WI38 (cell line): ENCODE measurements at regions not wholly inside any gene's neighbourhood (a gene's known extent, or its start where the extent isn't known, plus 50 kb on each side); places are given as distances from the start of the nearest gene placed in this dataset.

Source experiments
- H3K4me3 ChIP-seq: 2 replicates; pipeline ENCODE4 v1.5.1; 2011; ENCODE audit warnings: low read depth, mild to moderate bottlenecking, control low read depth, low read length
- TF ChIP-seq, protein P1 (sequence below): IDR thresholded peaks from 2 replicates; pipeline ENCODE4 v1.5.1; 2012; ENCODE audit warnings: low read depth, mild to moderate bottlenecking, control low read depth, low read length

- TF ChIP-seq, protein P1, sequence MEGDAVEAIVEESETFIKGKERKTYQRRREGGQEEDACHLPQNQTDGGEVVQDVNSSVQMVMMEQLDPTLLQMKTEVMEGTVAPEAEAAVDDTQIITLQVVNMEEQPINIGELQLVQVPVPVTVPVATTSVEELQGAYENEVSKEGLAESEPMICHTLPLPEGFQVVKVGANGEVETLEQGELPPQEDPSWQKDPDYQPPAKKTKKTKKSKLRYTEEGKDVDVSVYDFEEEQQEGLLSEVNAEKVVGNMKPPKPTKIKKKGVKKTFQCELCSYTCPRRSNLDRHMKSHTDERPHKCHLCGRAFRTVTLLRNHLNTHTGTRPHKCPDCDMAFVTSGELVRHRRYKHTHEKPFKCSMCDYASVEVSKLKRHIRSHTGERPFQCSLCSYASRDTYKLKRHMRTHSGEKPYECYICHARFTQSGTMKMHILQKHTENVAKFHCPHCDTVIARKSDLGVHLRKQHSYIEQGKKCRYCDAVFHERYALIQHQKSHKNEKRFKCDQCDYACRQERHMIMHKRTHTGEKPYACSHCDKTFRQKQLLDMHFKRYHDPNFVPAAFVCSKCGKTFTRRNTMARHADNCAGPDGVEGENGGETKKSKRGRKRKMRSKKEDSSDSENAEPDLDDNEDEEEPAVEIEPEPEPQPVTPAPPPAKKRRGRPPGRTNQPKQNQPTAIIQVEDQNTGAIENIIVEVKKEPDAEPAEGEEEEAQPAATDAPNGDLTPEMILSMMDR = no peak
Observed at GRCh38 chr14:96931751-96932150, 134.6 kb downstream of the VRK1 start.

GRCh38 chr14:96934638-96935330, 137.6 kb downstream of the VRK1 start:
- H3K4me3 ChIP-seq = no peak overlapping the region
- TF ChIP-seq, protein P1 = no peak

More at GRCh38 chr14:96931751-96932150, 134.6 kb downstream of the VRK1 start:
- no peak overlapping the region for H3K4me3 ChIP-seq

- H3K4me3 ChIP-seq = no peak overlapping the region
- TF ChIP-seq, protein P1 = 0 out of 2 replicates have a peak, but pooled peaks have one; percentile 8
Observed at GRCh38 chr14:96938946-96939345, 141.8 kb downstream of the VRK1 start.

DNA sequence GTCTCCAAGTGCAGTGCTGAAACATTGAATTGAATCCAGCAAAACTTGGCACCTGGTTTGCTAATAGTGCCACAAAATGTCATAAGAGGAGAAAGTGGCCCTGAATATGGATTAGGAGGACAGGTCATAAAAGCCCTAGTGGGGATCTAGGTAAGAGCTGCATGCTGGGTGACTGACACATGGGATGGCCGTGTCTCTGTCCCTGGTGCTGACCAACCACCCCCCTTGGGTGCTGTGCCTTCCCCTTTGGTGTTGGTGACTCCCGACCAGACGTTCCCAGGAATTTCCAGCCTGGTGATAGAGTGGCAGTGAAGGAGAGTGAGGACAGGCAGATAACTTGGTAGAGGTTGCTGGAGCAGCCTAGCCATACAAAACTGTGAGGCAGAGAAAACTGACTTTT, 142.8 kb downstream of the VRK1 start:
- no peak overlapping the region for H3K4me3 ChIP-seq
- TF ChIP-seq, protein P1 = no peak

DNA sequence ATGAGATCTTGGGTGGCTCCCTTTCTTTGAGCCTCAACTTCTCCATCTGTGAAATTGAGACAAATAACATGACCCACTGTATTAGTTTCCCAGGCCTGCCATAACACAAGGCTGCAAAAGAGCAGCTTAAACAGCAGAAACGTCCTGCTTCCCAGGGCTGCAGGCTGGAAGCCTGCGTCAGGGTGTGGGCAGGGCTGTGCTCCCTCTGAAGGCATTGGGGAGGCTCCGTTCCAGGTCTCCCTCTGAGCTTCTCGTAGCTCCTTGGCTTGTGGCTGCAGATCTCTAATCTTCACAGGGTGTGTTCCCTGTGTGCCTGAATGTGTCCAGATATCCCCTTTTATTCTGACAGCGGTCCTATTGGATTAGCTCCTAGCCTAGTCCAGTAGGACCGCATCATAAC, 147.1 kb downstream of the VRK1 start:
- H3K4me3 ChIP-seq = no peak overlapping the region
- TF ChIP-seq, protein P1 = no peak

DNA sequence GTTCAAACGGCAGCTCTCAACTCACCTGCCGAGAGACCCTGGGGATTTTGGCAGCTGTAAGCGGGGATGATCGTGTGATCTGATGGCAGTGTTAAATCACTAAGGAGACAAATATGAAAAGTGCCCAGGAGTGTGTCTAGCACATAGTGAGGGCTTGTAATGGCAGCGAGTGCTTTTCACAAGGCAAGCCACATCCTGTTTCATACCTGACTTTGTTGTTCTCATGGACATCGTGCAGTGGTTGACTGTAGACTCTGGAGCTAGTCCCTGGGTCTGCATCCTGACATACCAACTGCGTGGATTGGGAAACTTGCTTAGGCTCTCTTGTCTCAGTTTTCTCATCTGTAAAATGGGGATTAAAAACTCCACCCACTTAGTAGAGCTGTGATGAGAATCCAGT, 148.5 kb downstream of the VRK1 start:
- H3K4me3 ChIP-seq = no peak overlapping the region
- TF ChIP-seq, protein P1 = no peak

DNA sequence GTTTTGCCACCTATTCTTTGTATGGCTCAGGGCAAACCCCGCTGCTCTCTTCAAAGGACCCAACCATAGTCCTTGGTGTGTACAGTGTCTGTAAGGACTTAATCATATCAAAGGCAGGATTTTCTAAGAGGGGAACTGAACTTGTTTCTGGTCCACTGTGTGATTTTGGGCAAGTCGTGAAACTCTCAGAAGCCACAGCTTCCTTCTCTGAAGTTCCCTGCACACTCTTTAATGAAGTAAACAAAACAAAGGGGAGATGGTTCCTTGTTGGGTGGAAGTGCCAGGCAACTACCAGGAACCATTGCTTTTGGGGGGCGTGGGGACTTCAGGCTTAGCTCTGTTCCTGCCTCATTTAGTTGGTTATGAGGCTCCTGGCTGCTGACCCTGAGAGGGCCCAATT, 152.4 kb downstream of the VRK1 start:
- H3K4me3 ChIP-seq = no peak overlapping the region
- TF ChIP-seq, protein P1 = no peak
